Ovary (tissue), 3 donors: ENCODE measurements at regions not wholly inside any gene's neighbourhood (a gene's known extent, or its start where the extent isn't known, plus 50 kb on each side); places are given as distances from the start of the nearest gene placed in this dataset.

ENCODE experiments used
- CTCF ChIP-seq, 3 donors: fragments of 450-650 bp in 2 of 3; fragments of 200-600 bp in 1 of 3; IDR thresholded peaks; one replicate each; pipeline versions ENCODE4 v1.5.1 to v1.8.0; 2016 to 2022; ENCODE audit warnings: antibody characterized with exemption in 3 of 3, mild to moderate bottlenecking in 1 of 3
- EP300 ChIP-seq: sonication (generic); formaldehyde crosslinking; IDR thresholded peaks from one replicate; pipeline ENCODE4 v1.6.1; 2017; ENCODE audit warnings: antibody characterized with exemption
- POLR2A ChIP-seq: fragments of 450-650 bp; IDR thresholded peaks from one replicate; pipeline ENCODE4 v1.6.1; 2017; ENCODE audit warnings: antibody characterized with exemption, mild to moderate bottlenecking, moderate library complexity
- donor health status: DM: no; HTN: no; CAD: no.

GRCh38 chr6:145569140-145569539, 166.2 kb downstream of the EPM2A start:
- no peak for TF ChIP-seq CTCF (IDR thresholded peaks at IDR 0.05)
- TF ChIP-seq POLR2A = no peak
- TF ChIP-seq EP300 = no peak
